Bronchial epithelial cell (primary cell): ENCODE measurements at regions not wholly inside any gene's neighbourhood (a gene's known extent, or its start where the extent isn't known, plus 50 kb on each side); places are given as distances from the start of the nearest gene placed in this dataset.

Source experiments
- DNase-seq: peaks from one replicate; pipeline ENCODE4 v3.0.0-alpha.2; 2010; ENCODE audit warnings: low read depth
- FAIRE-seq: peaks from 2 replicates; lab custom pipeline; 2011; peaks lifted over from hg19 to GRCh38; lab: Jason Lieb, UNC
- H3K27me3 ChIP-seq: 2 replicates; pipeline ENCODE4 v1.5.1; 2011; ENCODE audit warnings: low read length; ENCODE audit not compliant: control insufficient read depth, insufficient read depth
- H3K36me3 ChIP-seq: 2 replicates; pipeline ENCODE4 v1.5.1; 2011; ENCODE audit warnings: low read length; ENCODE audit not compliant: control insufficient read depth, insufficient read depth
- H3K4me3 ChIP-seq: 2 replicates; pipeline ENCODE4 v1.5.1; 2011; ENCODE audit warnings: mild to moderate bottlenecking, low read depth, low read length, control low read depth
- TF ChIP-seq, protein P1 (sequence below): IDR thresholded peaks from 2 replicates; pipeline ENCODE4 v1.5.1; 2011; ENCODE audit warnings: mild to moderate bottlenecking, moderate library complexity, low read length, control low read depth, inconsistent platforms; ENCODE audit not compliant: insufficient read depth, severe bottlenecking

DNA sequence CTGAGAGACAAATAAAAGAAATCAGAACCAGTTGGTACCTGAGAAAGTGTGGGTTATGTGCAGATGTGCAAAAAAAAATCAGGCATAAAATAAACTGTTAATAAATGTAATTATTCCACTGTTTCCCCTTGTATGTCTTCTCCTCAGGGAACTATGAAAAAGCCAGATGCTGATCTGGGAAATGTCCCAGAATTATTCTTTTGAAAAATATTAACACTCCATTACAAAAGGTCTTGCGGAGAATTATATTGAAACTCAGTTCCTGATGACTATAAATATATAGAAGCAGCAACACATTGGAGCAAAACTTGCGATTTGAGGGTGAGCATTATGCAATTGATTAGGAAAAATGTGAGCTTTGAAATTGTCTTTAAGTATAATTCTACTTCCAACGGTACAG lies 433.3 kb upstream of the KLF12 start:
- H3K36me3 ChIP-seq, result no peaks in the 10 kb centered on the region
- H3K4me3 ChIP-seq, result no peak overlapping the region
- DNase-seq (no peak), FAIRE-seq (no peak)
- TF ChIP-seq, protein P1, sequence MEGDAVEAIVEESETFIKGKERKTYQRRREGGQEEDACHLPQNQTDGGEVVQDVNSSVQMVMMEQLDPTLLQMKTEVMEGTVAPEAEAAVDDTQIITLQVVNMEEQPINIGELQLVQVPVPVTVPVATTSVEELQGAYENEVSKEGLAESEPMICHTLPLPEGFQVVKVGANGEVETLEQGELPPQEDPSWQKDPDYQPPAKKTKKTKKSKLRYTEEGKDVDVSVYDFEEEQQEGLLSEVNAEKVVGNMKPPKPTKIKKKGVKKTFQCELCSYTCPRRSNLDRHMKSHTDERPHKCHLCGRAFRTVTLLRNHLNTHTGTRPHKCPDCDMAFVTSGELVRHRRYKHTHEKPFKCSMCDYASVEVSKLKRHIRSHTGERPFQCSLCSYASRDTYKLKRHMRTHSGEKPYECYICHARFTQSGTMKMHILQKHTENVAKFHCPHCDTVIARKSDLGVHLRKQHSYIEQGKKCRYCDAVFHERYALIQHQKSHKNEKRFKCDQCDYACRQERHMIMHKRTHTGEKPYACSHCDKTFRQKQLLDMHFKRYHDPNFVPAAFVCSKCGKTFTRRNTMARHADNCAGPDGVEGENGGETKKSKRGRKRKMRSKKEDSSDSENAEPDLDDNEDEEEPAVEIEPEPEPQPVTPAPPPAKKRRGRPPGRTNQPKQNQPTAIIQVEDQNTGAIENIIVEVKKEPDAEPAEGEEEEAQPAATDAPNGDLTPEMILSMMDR, result no peak
- no peaks in the 10 kb centered on the region for H3K27me3 ChIP-seq

DNA sequence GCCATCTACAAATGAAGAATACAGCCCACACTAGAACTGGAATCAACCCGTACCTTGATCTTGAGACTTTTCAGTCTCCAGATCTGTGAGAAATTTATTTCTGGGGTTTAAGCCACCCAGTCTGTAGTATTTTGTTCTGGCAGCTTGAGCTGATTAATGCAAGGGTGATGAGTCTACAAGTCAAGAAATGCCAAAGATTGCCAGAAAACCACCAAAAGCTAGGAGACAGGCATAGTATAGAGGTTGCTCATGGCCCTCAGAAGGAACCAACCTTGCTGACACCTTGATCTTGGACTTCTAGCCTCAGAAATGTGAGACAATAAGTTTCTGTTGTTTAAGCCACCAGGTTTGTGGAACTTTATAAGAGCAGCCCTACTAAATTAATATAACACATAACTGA lies 428.2 kb upstream of the KLF12 start:
- H3K27me3 ChIP-seq, result no peaks in the 10 kb centered on the region
- no peak overlapping the region for H3K4me3 ChIP-seq
- FAIRE-seq, result no peak
- TF ChIP-seq, protein P1, result no peak
- no peaks in the 10 kb centered on the region for H3K36me3 ChIP-seq
- no peak for DNase-seq

DNA sequence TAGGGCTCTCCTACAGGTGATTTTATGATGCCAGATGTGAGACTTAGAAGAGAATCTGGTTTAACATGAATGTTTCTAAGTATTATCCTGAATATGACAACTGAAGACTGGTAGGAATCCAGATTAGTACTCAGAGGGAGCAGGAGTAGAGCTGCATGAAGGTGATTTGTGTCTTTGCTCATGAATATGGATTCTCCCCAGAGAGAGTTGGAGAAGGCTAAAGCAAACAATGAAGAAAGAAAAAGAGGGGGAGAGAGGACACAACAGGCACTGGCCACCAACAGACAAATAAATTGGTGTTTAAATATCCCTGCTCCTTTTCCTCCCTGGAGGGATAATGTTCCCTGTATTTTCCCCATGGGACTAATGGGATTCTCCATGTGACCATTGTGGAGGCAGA lies 427.0 kb upstream of the KLF12 start:
- H3K36me3 ChIP-seq, result no peaks in the 10 kb centered on the region
- FAIRE-seq (no peak), DNase-seq (no peak)
- TF ChIP-seq, protein P1, result no peak
- H3K4me3 ChIP-seq, result no peak overlapping the region
- H3K27me3 ChIP-seq, result no peaks in the 10 kb centered on the region

DNA sequence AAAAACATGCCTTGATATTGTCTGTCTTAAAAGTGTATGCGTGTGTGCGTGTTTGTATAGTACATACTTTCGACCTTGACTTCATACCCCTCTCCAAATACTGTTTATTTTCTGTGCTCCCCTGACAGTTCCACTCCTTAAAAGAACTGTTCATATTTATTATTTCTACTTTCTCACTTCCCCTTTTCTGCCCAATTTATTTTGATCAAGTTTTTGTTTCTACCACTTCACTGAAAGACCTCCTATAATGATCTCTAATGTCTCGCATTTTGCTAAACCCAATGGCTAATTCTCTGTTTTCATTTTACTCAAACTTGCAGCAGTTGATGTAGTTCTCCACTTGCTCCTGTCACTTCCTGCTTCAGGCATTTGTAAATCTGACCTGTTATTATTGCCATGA lies 426.1 kb upstream of the KLF12 start:
- no peak overlapping the region for H3K4me3 ChIP-seq
- TF ChIP-seq, protein P1, result no peak
- FAIRE-seq (no peak), DNase-seq (no peak)
- H3K27me3 ChIP-seq, result no peaks in the 10 kb centered on the region
- no peaks in the 10 kb centered on the region for H3K36me3 ChIP-seq

DNA sequence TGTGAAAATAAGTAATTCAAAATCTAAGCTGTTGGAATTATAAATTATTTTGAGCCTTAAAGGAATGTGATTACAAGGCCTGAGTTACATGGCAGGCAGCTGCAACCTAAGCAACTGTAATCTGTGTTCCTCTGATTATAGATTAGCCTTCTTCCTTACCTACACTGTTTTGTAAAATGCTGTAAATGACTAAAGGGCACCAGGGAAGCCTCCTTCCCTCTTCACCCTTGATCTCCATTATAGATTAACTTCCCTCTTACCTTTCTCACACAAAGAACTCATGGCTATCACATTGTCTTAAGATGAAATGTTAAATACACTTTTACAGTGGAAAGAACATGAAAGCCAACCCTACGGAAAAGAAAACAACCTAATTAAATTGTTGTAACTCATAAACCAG lies 423.7 kb upstream of the KLF12 start:
- no peak for FAIRE-seq

More for the DNA sequence above, 423.7 kb upstream of the KLF12 start:
- H3K27me3 ChIP-seq, result no peaks in the 10 kb centered on the region
- H3K4me3 ChIP-seq, result no peak overlapping the region
- TF ChIP-seq, protein P1, result no peak
- no peak for DNase-seq
- H3K36me3 ChIP-seq, result no peaks in the 10 kb centered on the region
